ENCODE measurements at regions not wholly inside any gene's neighbourhood (a gene's known extent, or its start where the extent isn't known, plus 50 kb on each side); places are given as distances from the start of the nearest gene placed in this dataset.
A peak's percentile ranks its signal among the peaks of the same experiment; 100 is the strongest.
"Not testable (repeated sequence)": the region's sequence is repeated elsewhere in the genome, so short reads cannot be mapped to it uniquely, and the experiment has no call there.

- no peak overlapping the region for H3K4me3 ChIP-seq (ENCODE audit: control insufficient read depth, low read depth, low read length)
- no peak for TF ChIP-seq CTCF (IDR thresholded peaks at IDR 0.05; ENCODE audit: control insufficient read depth, insufficient read depth, low read depth, low read length, missing control alignments)
- DNase-seq (ENCODE audit: low read depth) = no peak
Measured at GRCh38 chr2:95722131-95722697, 130.4 kb downstream of the TRIM43 start.

- not testable (repeated sequence) for DNase-seq (ENCODE audit: low read depth); H3K4me3 ChIP-seq (ENCODE audit: control insufficient read depth, low read depth, low read length)
Measured at GRCh38 chr2:95723627-95724210, 131.9 kb downstream of the TRIM43 start.

- DNase-seq (ENCODE audit: low read depth); H3K4me3 ChIP-seq (ENCODE audit: control insufficient read depth, low read depth, low read length): not testable (repeated sequence)
Measured at GRCh38 chr2:95725191-95725590, 133.4 kb downstream of the TRIM43 start.

GRCh38 chr2:95725677-95726076, 133.9 kb downstream of the TRIM43 start:
- DNase-seq (ENCODE audit: low read depth) = not testable (repeated sequence)

GRCh38 chr2:95727420-95727819, 135.6 kb downstream of the TRIM43 start:
- not testable (repeated sequence) for DNase-seq (ENCODE audit: low read depth); H3K4me3 ChIP-seq (ENCODE audit: control insufficient read depth, low read depth, low read length)

More at GRCh38 chr2:95725677-95726076, 133.9 kb downstream of the TRIM43 start:
- not testable (repeated sequence) for H3K4me3 ChIP-seq (ENCODE audit: control insufficient read depth, low read depth, low read length)

GRCh38 chr2:95728878-95729596, 137.2 kb downstream of the TRIM43 start:
- H3K4me3 ChIP-seq (ENCODE audit: control insufficient read depth, low read depth, low read length) = no peak overlapping the region
- peak; percentile 63 for TF ChIP-seq CTCF (IDR thresholded peaks at IDR 0.05; ENCODE audit: control insufficient read depth, insufficient read depth, low read depth, low read length, missing control alignments)
- DNase-seq (ENCODE audit: low read depth) = peak; percentile 79

GRCh38 chr2:95729597-95729955, 137.8 kb downstream of the TRIM43 start:
- DNase-seq (ENCODE audit: low read depth) = no peak
- TF ChIP-seq CTCF (IDR thresholded peaks at IDR 0.05; ENCODE audit: control insufficient read depth, insufficient read depth, low read depth, low read length, missing control alignments) = no peak
- H3K4me3 ChIP-seq (ENCODE audit: control insufficient read depth, low read depth, low read length) = no peak overlapping the region

GRCh38 chr2:95730813-95731212, 139.0 kb downstream of the TRIM43 start:
- DNase-seq (ENCODE audit: low read depth) = no peak
- no peak overlapping the region for H3K4me3 ChIP-seq (ENCODE audit: control insufficient read depth, low read depth, low read length)
- TF ChIP-seq CTCF (IDR thresholded peaks at IDR 0.05; ENCODE audit: control insufficient read depth, insufficient read depth, low read depth, low read length, missing control alignments) = no peak

Data from AG09309 (cell line).